ENCODE measurements at regions not wholly inside any gene's neighbourhood (a gene's known extent, or its start where the extent isn't known, plus 50 kb on each side); places are given as distances from the start of the nearest gene placed in this dataset.

- H3K4me1 Mint-ChIP-seq = no peaks in the 10 kb centered on the region
- H3K9me3 Mint-ChIP-seq = peaks cover 18% of the 10 kb centered on the region
- no peak overlapping the region for H3K27ac Mint-ChIP-seq
- TF ChIP-seq CTCF (IDR thresholded peaks at IDR 0.05; ENCODE audit: unreplicated experiment) = no peak
- peak in 1 of 2 experiments; percentile 34 for DNase-seq (ENCODE audit: low spot score in 2 of 2, unreplicated experiment in 2 of 2)
- H3K4me3 Mint-ChIP-seq = no peak overlapping the region
- H3K27me3 Mint-ChIP-seq (ENCODE audit: low read depth) = peaks cover 14% of the 10 kb centered on the region
- H3K36me3 Mint-ChIP-seq = peaks cover under 1% of the 10 kb centered on the region
These were observed 113.9 kb downstream of the C5orf15 start for GRCh38 chr5:133854554-133854953.

DNA sequence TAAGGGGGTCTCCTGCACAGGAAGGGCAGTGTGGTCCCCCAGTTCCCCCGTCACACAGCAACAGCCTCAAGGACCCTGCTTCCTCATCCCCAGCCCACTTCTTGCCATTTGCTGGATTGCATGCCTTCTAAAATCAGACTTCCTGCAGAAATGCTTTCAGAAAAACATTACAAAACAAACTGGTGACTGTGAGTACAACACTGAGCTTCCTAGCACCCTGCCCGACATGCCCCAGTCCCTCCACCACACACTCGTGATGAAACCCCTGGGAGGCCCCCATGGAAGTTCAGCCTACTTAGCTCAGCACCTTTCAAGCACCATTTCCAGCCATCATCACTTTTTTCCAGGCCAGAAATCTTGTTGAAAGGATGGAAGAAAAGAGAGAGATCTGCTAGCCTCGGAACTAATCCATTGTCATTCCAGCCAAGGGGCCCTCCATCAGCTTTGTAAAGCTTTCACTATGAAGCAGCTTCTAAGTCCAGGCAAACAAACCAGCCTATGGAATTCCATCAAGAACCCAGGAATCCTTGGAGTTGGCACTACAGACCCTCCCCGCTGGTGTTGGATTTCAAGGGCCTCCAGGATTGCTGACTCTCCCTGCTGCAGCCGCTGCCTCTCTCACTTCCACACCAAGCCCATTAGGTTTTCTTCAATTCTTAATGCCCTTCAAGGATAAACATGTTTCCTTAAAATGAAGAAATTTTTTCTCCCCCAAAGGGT is 114.6 kb downstream of the C5orf15 start:
- Mint-ChIP-seq H3K27ac (no peak overlapping the region), H3K4me3 (no peak overlapping the region), H3K36me3 (no peaks in the 10 kb centered on the region), H3K27me3 (ENCODE audit: low read depth) (peaks cover 14% of the 10 kb centered on the region), H3K9me3 (peaks cover 13% of the 10 kb centered on the region), H3K4me1 (no peaks in the 10 kb centered on the region)
- DNase-seq (ENCODE audit: low spot score in 2 of 2, unreplicated experiment in 2 of 2) = peak in 1 of 2 experiments; percentile 9
- TF ChIP-seq CTCF (IDR thresholded peaks at IDR 0.05; ENCODE audit: unreplicated experiment) = no peak

DNA sequence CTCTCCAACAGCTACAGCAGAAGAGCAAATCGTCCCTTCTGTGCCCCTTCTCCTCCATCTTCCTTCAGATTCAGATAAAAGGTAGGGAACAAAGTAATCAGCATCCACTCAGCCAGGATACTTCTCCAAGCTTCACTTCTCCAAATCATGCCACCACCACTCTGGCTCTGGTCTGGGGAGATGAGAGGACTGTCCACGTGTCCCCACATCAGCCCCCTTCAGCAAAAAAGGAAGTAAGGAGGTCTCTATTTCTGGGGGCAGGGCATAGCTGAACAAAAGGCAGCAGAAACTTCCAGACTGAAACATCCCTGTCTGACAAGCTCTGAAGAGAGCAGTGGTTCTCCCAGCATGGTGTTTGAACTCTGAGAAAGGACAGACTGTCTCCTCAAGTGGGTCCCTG is 116.9 kb downstream of the C5orf15 start:
- H3K4me1 Mint-ChIP-seq = no peaks in the 10 kb centered on the region
- H3K36me3 Mint-ChIP-seq = no peaks in the 10 kb centered on the region
- peaks cover 16% of the 10 kb centered on the region for H3K27me3 Mint-ChIP-seq (ENCODE audit: low read depth)
- H3K4me3 Mint-ChIP-seq = no peak overlapping the region
- H3K27ac Mint-ChIP-seq = no peak overlapping the region
- no peak for TF ChIP-seq CTCF (IDR thresholded peaks at IDR 0.05; ENCODE audit: unreplicated experiment)
- DNase-seq (ENCODE audit: low spot score in 2 of 2, unreplicated experiment in 2 of 2) = peak in 1 of 2 experiments; percentile 5
- H3K9me3 Mint-ChIP-seq = peaks cover 11% of the 10 kb centered on the region

- peak in 1 of 2 experiments; percentile 9 for DNase-seq (ENCODE audit: low spot score in 2 of 2, unreplicated experiment in 2 of 2)
- no peaks in the 10 kb centered on the region for H3K36me3 Mint-ChIP-seq
These were observed 117.6 kb downstream of the C5orf15 start for GRCh38 chr5:133850811-133851210.

GRCh38 chr5:133849116-133849515 is 119.3 kb downstream of the C5orf15 start:
- peaks cover 7% of the 10 kb centered on the region for H3K9me3 Mint-ChIP-seq
- no peaks in the 10 kb centered on the region for H3K36me3 Mint-ChIP-seq
- peaks cover under 1% of the 10 kb centered on the region for H3K4me1 Mint-ChIP-seq
- H3K27me3 Mint-ChIP-seq (ENCODE audit: low read depth) = peaks cover 16% of the 10 kb centered on the region
- DNase-seq (ENCODE audit: low spot score in 2 of 2, unreplicated experiment in 2 of 2) = peak in 1 of 2 experiments; percentile 20
- H3K27ac Mint-ChIP-seq = no peak overlapping the region
- H3K4me3 Mint-ChIP-seq = no peak overlapping the region
- TF ChIP-seq CTCF (IDR thresholded peaks at IDR 0.05; ENCODE audit: unreplicated experiment) = no peak

More at GRCh38 chr5:133850811-133851210, 117.6 kb downstream of the C5orf15 start:
- Mint-ChIP-seq H3K9me3 (peaks cover 7% of the 10 kb centered on the region), H3K27ac (no peak overlapping the region), H3K4me1 (no peaks in the 10 kb centered on the region), H3K27me3 (ENCODE audit: low read depth) (peaks cover 16% of the 10 kb centered on the region), H3K4me3 (no peak overlapping the region)
- TF ChIP-seq CTCF (IDR thresholded peaks at IDR 0.05; ENCODE audit: unreplicated experiment) = no peak

Measured in mesothelial cell of epicardium (in vitro differentiated cells).